DND-41 (cell line): ENCODE measurements at regions not wholly inside any gene's neighbourhood (a gene's known extent, or its start where the extent isn't known, plus 50 kb on each side); places are given as distances from the start of the nearest gene placed in this dataset.

ENCODE experiments used
- ATAC-seq: fragments of 200-7000 bp; cut with Tn5 transposase; 3 replicates; pipeline ENCODE4 v1.9.1; 2021; ENCODE audit warnings: low read depth; ENCODE audit not compliant: insufficient read depth
- DNase-seq: peaks from one replicate; pipeline ENCODE4 v3.0.0-alpha.2; 2020
- H2AFZ ChIP-seq: 2 replicates; pipeline ENCODE4 v1.6.0; 2012; ENCODE audit warnings: low read depth, low read length
- H3K27ac ChIP-seq: 2 replicates; pipeline ENCODE4 v1.5.1; 2012; ENCODE audit warnings: low read length, inconsistent platforms
- H3K27me3 ChIP-seq: fragments of 200-600 bp; sonication (generic); 2 replicates; pipeline ENCODE4 v1.6.0; 2012; ENCODE audit warnings: low read length, mild to moderate bottlenecking, inconsistent platforms; ENCODE audit not compliant: insufficient read depth, poor library complexity
- H3K36me3 ChIP-seq: 2 replicates; pipeline ENCODE4 v1.5.1; 2012; ENCODE audit warnings: low read length, inconsistent platforms; ENCODE audit not compliant: insufficient read depth
- H3K4me1 ChIP-seq: 2 replicates; pipeline ENCODE4 v1.5.1; 2012; ENCODE audit warnings: mild to moderate bottlenecking, low read length; ENCODE audit not compliant: insufficient read depth
- H3K4me2 ChIP-seq: 2 replicates; pipeline ENCODE4 v1.6.0; 2012; ENCODE audit warnings: mild to moderate bottlenecking, moderate library complexity, low read length, inconsistent platforms; ENCODE audit not compliant: insufficient read depth
- H3K4me3 ChIP-seq, 2 experiments: fragments of 200-600 bp in 1 of 2; shearing (Covaris generic) in 1 of 2; 2 replicates each; pipeline ENCODE4 v1.5.1; 2012 to 2016; ENCODE audit warnings: inconsistent platforms in 2 of 2, low read length in 2 of 2, mild to moderate bottlenecking in 2 of 2, low read depth in 1 of 2, moderate library complexity in 1 of 2
- H3K79me2 ChIP-seq: 2 replicates; pipeline ENCODE4 v1.6.0; 2012; ENCODE audit warnings: low read length, inconsistent platforms; ENCODE audit not compliant: insufficient read depth
- H3K9ac ChIP-seq: 2 replicates; pipeline ENCODE4 v1.6.0; 2012; ENCODE audit warnings: low read depth, mild to moderate bottlenecking, inconsistent platforms, low read length, moderate library complexity
- H3K9me3 ChIP-seq: 2 replicates; pipeline ENCODE4 v1.5.1; 2012; ENCODE audit warnings: low read length, moderate library complexity, mild to moderate bottlenecking, inconsistent platforms; ENCODE audit not compliant: insufficient read depth, severe bottlenecking
- H4K20me1 ChIP-seq: 2 replicates; pipeline ENCODE4 v1.6.0; 2012; ENCODE audit warnings: low read length; ENCODE audit not compliant: insufficient read depth
- EZH2 ChIP-seq: IDR thresholded peaks from 3 replicates; pipeline ENCODE4 v1.6.1; 2012; ENCODE audit warnings: borderline replicate concordance, low read depth, mild to moderate bottlenecking, moderate library complexity, low read length, inconsistent platforms; ENCODE audit not compliant: severe bottlenecking
- TF ChIP-seq, protein P1 (sequence below): IDR thresholded peaks from 2 replicates; pipeline ENCODE4 v1.5.1; 2012; ENCODE audit warnings: borderline replicate concordance, low read length, moderate library complexity, mild to moderate bottlenecking; ENCODE audit not compliant: poor library complexity, severe bottlenecking; ENCODE audit errors: extremely low read depth

DNA sequence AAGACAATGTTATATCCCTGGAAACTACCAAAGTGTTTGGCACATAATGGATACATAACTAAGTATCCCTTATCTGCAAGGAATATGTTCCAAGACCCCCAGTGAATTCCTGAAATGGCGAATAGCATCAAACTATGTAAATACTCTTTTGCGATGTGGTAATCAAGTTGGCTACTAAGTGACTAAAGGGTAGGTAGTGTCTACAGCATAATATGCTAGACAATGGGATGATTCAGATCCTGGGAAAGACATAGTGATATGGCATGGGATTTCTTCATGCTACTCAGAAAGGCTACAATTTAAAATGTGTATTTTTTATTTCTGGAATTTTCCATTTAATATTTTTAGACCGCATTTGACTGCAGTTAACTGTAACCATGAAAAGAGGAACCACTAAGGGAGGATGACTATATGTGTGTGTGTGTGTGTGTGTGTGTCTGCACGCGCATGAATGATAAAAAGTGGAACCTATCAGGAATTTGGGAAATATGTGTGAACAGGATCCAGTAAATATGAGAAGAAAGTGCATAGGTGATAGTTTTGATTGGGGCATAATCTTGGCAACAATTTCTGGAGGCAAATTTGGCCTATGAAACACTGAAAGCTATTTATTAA, 1899.9 kb downstream of the NCAM2 start:
- no peak overlapping the region for H3K4me2 ChIP-seq
- H3K4me3 ChIP-seq, result no peak overlapping the region
- DNase-seq (no peak), ATAC-seq (no peak)
- no peaks in the 10 kb centered on the region for H3K79me2 ChIP-seq
- no peak overlapping the region for H3K9ac ChIP-seq
- no peaks in the 10 kb centered on the region for H3K36me3 ChIP-seq
- no peaks in the 10 kb centered on the region for H3K27me3 ChIP-seq
- no peak overlapping the region for H3K27ac ChIP-seq
- H3K9me3 ChIP-seq, result no peaks in the 10 kb centered on the region
- H4K20me1 ChIP-seq, result no peaks in the 10 kb centered on the region
- TF ChIP-seq, protein P1, sequence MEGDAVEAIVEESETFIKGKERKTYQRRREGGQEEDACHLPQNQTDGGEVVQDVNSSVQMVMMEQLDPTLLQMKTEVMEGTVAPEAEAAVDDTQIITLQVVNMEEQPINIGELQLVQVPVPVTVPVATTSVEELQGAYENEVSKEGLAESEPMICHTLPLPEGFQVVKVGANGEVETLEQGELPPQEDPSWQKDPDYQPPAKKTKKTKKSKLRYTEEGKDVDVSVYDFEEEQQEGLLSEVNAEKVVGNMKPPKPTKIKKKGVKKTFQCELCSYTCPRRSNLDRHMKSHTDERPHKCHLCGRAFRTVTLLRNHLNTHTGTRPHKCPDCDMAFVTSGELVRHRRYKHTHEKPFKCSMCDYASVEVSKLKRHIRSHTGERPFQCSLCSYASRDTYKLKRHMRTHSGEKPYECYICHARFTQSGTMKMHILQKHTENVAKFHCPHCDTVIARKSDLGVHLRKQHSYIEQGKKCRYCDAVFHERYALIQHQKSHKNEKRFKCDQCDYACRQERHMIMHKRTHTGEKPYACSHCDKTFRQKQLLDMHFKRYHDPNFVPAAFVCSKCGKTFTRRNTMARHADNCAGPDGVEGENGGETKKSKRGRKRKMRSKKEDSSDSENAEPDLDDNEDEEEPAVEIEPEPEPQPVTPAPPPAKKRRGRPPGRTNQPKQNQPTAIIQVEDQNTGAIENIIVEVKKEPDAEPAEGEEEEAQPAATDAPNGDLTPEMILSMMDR, result no peak
- no peaks in the 10 kb centered on the region for H3K4me1 ChIP-seq
- no peak overlapping the region for H2AFZ ChIP-seq

GRCh38 chr21:22900490-22900889, 1902.3 kb downstream of the NCAM2 start:
- TF ChIP-seq EZH2, result no peak
- TF ChIP-seq, protein P1, result no peak
- Histone ChIP-seq H3K27ac (no peak overlapping the region), H3K9ac (no peak overlapping the region), H3K79me2 (no peaks in the 10 kb centered on the region), H4K20me1 (no peaks in the 10 kb centered on the region), H2AFZ (no peak overlapping the region), H3K4me3 (no peak overlapping the region), H3K36me3 (no peaks in the 10 kb centered on the region), H3K9me3 (no peaks in the 10 kb centered on the region), H3K4me2 (no peak overlapping the region), H3K27me3 (no peaks in the 10 kb centered on the region), H3K4me1 (no peaks in the 10 kb centered on the region)
- ATAC-seq, result no peak
- no peak for DNase-seq

GRCh38 chr21:22903851-22904250, 1905.6 kb downstream of the NCAM2 start:
- H3K4me3 ChIP-seq, result no peak overlapping the region
- no peaks in the 10 kb centered on the region for H3K36me3 ChIP-seq
- no peak overlapping the region for H3K9ac ChIP-seq
- no peaks in the 10 kb centered on the region for H3K79me2 ChIP-seq
- H3K4me2 ChIP-seq, result no peak overlapping the region
- H3K4me1 ChIP-seq, result no peaks in the 10 kb centered on the region
- no peak for ATAC-seq
- no peaks in the 10 kb centered on the region for H3K9me3 ChIP-seq
- H3K27ac ChIP-seq, result no peak overlapping the region
- no peaks in the 10 kb centered on the region for H4K20me1 ChIP-seq
- no peaks in the 10 kb centered on the region for H3K27me3 ChIP-seq
- no peak for DNase-seq
- H2AFZ ChIP-seq, result no peak overlapping the region
- no peak for TF ChIP-seq EZH2
- TF ChIP-seq, protein P1, result no peak

DNA sequence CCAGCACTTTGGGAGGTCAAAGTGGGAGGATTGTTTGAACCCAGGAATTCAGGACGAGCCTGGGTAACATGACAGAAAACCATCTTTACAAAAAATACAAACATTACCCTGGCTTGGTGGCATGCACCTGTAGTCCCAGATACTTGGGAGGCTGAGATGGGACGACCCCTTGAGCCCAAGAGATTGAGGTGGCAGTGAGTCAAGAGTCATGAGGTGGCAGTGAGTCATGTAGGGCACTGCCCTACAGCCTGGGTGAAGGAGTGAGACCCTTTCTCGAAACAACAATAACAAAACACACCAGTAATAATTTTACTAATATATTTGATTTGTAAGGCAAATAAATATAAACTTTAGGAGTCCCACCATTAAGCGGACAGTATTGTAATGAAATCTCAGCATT, 1906.2 kb downstream of the NCAM2 start:
- Histone ChIP-seq H3K27ac (no peak overlapping the region), H3K4me3 (no peak overlapping the region), H3K27me3 (no peaks in the 10 kb centered on the region), H3K9me3 (no peaks in the 10 kb centered on the region), H3K36me3 (no peaks in the 10 kb centered on the region), H2AFZ (no peak overlapping the region), H3K79me2 (no peaks in the 10 kb centered on the region), H3K9ac (no peak overlapping the region), H3K4me2 (no peak overlapping the region), H4K20me1 (no peaks in the 10 kb centered on the region), H3K4me1 (no peaks in the 10 kb centered on the region)
- DNase-seq (no peak), ATAC-seq (no peak)
- TF ChIP-seq EZH2, result no peak
- TF ChIP-seq, protein P1, result no peak
